OCI-LY3 (cell line): ENCODE measurements at regions not wholly inside any gene's neighbourhood (a gene's known extent, or its start where the extent isn't known, plus 50 kb on each side); places are given as distances from the start of the nearest gene placed in this dataset.

Experiments
- EZH2phosphoT487 ChIP-seq: fragments of 200-600 bp; shearing (Covaris generic); IDR thresholded peaks from 2 replicates; pipeline ENCODE4 v1.6.1; 2018; ENCODE audit warnings: antibody characterized with exemption, mixed run types, low read depth
- TF ChIP-seq, protein P1 (sequence below): fragments of 200-600, 300-600 bp; sonication (generic); IDR thresholded peaks from 2 replicates; pipeline ENCODE4 v1.5.1; 2014; ENCODE audit warnings: antibody characterized with exemption, low read length, low read depth

DNA sequence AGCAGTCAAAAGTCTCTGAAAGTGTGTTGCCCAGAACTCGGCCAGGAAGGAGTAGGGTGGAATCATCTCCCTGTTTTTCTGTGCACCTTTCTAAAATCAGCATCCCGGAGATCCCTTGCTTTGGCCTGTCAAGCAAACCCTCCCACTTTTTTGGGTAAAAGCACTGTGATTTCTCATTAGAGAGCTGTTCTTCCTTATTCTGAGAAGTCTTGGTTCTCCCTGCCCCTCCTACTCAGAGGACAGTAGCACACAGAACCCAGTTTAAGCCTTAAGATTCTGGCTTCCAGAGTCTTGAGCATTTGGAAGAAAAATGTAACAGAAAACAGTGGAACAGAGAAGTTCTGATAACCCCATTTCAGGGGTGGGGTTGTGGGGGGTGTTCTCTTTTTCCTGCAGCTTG lies 52.6 kb upstream of the KATNAL1 start:
- TF ChIP-seq, protein P1, sequence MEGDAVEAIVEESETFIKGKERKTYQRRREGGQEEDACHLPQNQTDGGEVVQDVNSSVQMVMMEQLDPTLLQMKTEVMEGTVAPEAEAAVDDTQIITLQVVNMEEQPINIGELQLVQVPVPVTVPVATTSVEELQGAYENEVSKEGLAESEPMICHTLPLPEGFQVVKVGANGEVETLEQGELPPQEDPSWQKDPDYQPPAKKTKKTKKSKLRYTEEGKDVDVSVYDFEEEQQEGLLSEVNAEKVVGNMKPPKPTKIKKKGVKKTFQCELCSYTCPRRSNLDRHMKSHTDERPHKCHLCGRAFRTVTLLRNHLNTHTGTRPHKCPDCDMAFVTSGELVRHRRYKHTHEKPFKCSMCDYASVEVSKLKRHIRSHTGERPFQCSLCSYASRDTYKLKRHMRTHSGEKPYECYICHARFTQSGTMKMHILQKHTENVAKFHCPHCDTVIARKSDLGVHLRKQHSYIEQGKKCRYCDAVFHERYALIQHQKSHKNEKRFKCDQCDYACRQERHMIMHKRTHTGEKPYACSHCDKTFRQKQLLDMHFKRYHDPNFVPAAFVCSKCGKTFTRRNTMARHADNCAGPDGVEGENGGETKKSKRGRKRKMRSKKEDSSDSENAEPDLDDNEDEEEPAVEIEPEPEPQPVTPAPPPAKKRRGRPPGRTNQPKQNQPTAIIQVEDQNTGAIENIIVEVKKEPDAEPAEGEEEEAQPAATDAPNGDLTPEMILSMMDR = no peak
- TF ChIP-seq EZH2phosphoT487 = no peak
